ENCODE measurements at regions not wholly inside any gene's neighbourhood (a gene's known extent, or its start where the extent isn't known, plus 50 kb on each side); places are given as distances from the start of the nearest gene placed in this dataset.

GRCh38 chr2:180743401-180743800, 237.0 kb upstream of the UBE2E3 start:
- DNase-seq: no peak
- H3F3A ChIP-seq (replicated peaks; ENCODE audit: insufficient read depth): no peaks in the 10 kb centered on the region
- TF ChIP-seq TEAD4 (IDR thresholded peaks at IDR 0.05; ENCODE audit: borderline replicate concordance, insufficient read depth) (no peak), GATA2 (CRISPR knock-in tag; IDR thresholded peaks at IDR 0.05) (no peak), IRF3 (IDR thresholded peaks at IDR 0.05; ENCODE audit: low read depth, low read length) (no peak), RAD21 (IDR thresholded peaks at IDR 0.05; ENCODE audit: low read length) (no peak), TCF12 (IDR thresholded peaks at IDR 0.05) (no peak), YY1 (IDR thresholded peaks at IDR 0.05; ENCODE audit: low read depth) (no peak), JUND (IDR thresholded peaks at IDR 0.05) (no peak)
- H3K9me2 ChIP-seq: no peaks in the 10 kb centered on the region
- CTCF ChIA-PET: no interaction called here
- no peak overlapping the region for H3K9ac ChIP-seq
- peaks cover 0 to 3% of the 10 kb centered on the region in 2 experiments; a peak in 1 of 4 replicates for H3K4me1 ChIP-seq (ENCODE audit: control insufficient read depth in 1 of 2, insufficient read depth in 2 of 2, low read depth in 1 of 2, low read length in 1 of 2)
- no peaks in the 10 kb centered on the region for H3K9me3 ChIP-seq
- H3K27me3 ChIP-seq (ENCODE audit: insufficient read depth): no peaks in the 10 kb centered on the region
- no peak overlapping the region for H2AFZ ChIP-seq (ENCODE audit: low read depth)
- no peak overlapping the region for H3K27ac ChIP-seq (ENCODE audit: low read depth in 2 of 2, low read length in 1 of 2)
- WGBS (ENCODE audit: low lambda C conversion rate): 75% methylated on average over 3 of the region's 3 CpGs
- H3K4me2 ChIP-seq: no peak overlapping the region
- no peak overlapping the region for H3K4me3 ChIP-seq (ENCODE audit: low read depth in 2 of 2, low read length in 1 of 2)
- no peaks in the 10 kb centered on the region for H4K20me1 ChIP-seq (ENCODE audit: insufficient read depth)
- no peaks in the 10 kb centered on the region for H3K36me3 ChIP-seq (replicated peaks in 1 of 2; ENCODE audit: control insufficient read depth in 1 of 2, insufficient read depth in 2 of 2, low read length in 1 of 2)
- POLR2A ChIA-PET: no interaction called here
- no peaks in the 10 kb centered on the region for H3K79me2 ChIP-seq (ENCODE audit: insufficient read depth)

- WGBS (ENCODE audit: low lambda C conversion rate): 55% methylated on average over 4 of the region's 4 CpGs
Measured at GRCh38 chr2:180742801-180743200, 237.6 kb upstream of the UBE2E3 start.

GRCh38 chr2:180739070-180739469, 241.3 kb upstream of the UBE2E3 start:
- DNase-seq: peak; percentile 14
- Histone ChIP-seq H3K27me3 (ENCODE audit: insufficient read depth) (no peaks in the 10 kb centered on the region), H3F3A (replicated peaks; ENCODE audit: insufficient read depth) (no peaks in the 10 kb centered on the region), H2AFZ (ENCODE audit: low read depth) (no peak overlapping the region), H3K79me2 (ENCODE audit: insufficient read depth) (no peaks in the 10 kb centered on the region), H3K4me1 (ENCODE audit: control insufficient read depth in 1 of 2, insufficient read depth in 2 of 2, low read depth in 1 of 2, low read length in 1 of 2) (peaks cover 0 to 3% of the 10 kb centered on the region in 2 experiments; a peak in 1 of 4 replicates), H3K9ac (no peak overlapping the region), H3K27ac (ENCODE audit: low read depth in 2 of 2, low read length in 1 of 2) (no peak overlapping the region), H3K9me2 (no peaks in the 10 kb centered on the region), H3K4me2 (no peak overlapping the region), H3K9me3 (no peaks in the 10 kb centered on the region), H3K36me3 (replicated peaks in 1 of 2; ENCODE audit: control insufficient read depth in 1 of 2, insufficient read depth in 2 of 2, low read length in 1 of 2) (no peaks in the 10 kb centered on the region), H4K20me1 (ENCODE audit: insufficient read depth) (no peaks in the 10 kb centered on the region), H3K4me3 (ENCODE audit: low read depth in 2 of 2, low read length in 1 of 2) (no peak overlapping the region)
- 83% methylated on average over 1 of the region's 1 CpG for WGBS (ENCODE audit: low lambda C conversion rate)
- ChIA-PET POLR2A (no interaction called here), CTCF (no interaction called here)
- TF ChIP-seq USF2 (IDR thresholded peaks at IDR 0.05; ENCODE audit: borderline replicate concordance, low read depth, low read length): no peak
- TF ChIP-seq EZH2phosphoT487 (IDR thresholded peaks at IDR 0.05; ENCODE audit: borderline replicate concordance, low read depth): no peak
- no peak for TF ChIP-seq YY1 (IDR thresholded peaks at IDR 0.05; ENCODE audit: low read depth)
- no peak for TF ChIP-seq TEAD4 (IDR thresholded peaks at IDR 0.05; ENCODE audit: borderline replicate concordance, insufficient read depth)
- no peak for TF ChIP-seq CHD2 (IDR thresholded peaks at IDR 0.05; ENCODE audit: low read length, partially characterized antibody)
- no peak for TF ChIP-seq JUND (IDR thresholded peaks at IDR 0.05)
- no peak for TF ChIP-seq TCF12 (IDR thresholded peaks at IDR 0.05)
- TF ChIP-seq MEF2A (IDR thresholded peaks at IDR 0.05; ENCODE audit: borderline replicate concordance, low read depth): no peak
- no peak for TF ChIP-seq RXRA (IDR thresholded peaks at IDR 0.05; ENCODE audit: borderline replicate concordance, low read depth)
- no peak for TF ChIP-seq POLR2AphosphoS5 (IDR thresholded peaks at IDR 0.05; ENCODE audit: low read depth, low read length)
- TF ChIP-seq GABPA (IDR thresholded peaks at IDR 0.05; ENCODE audit: low read depth): no peak
- no peak for TF ChIP-seq SIN3A (IDR thresholded peaks at IDR 0.05; ENCODE audit: borderline replicate concordance, low read depth, low read length)
- no peak for TF ChIP-seq PBX3 (IDR thresholded peaks at IDR 0.05)
- no peak for TF ChIP-seq FOXM1 (IDR thresholded peaks at IDR 0.05; ENCODE audit: low read depth)

More at GRCh38 chr2:180742801-180743200, 237.6 kb upstream of the UBE2E3 start:
- ChIA-PET CTCF (no interaction called here), POLR2A (no interaction called here)
- Histone ChIP-seq H3K79me2 (ENCODE audit: insufficient read depth) (no peaks in the 10 kb centered on the region), H3F3A (replicated peaks; ENCODE audit: insufficient read depth) (no peaks in the 10 kb centered on the region), H4K20me1 (ENCODE audit: insufficient read depth) (no peaks in the 10 kb centered on the region), H3K27ac (ENCODE audit: low read depth in 2 of 2, low read length in 1 of 2) (no peak overlapping the region), H2AFZ (ENCODE audit: low read depth) (no peak overlapping the region), H3K4me2 (no peak overlapping the region), H3K9me2 (no peaks in the 10 kb centered on the region), H3K9ac (no peak overlapping the region), H3K27me3 (ENCODE audit: insufficient read depth) (no peaks in the 10 kb centered on the region), H3K4me3 (ENCODE audit: low read depth in 2 of 2, low read length in 1 of 2) (no peak overlapping the region), H3K4me1 (ENCODE audit: control insufficient read depth in 1 of 2, insufficient read depth in 2 of 2, low read depth in 1 of 2, low read length in 1 of 2) (peaks cover 0 to 3% of the 10 kb centered on the region in 2 experiments; a peak in 1 of 4 replicates), H3K9me3 (no peaks in the 10 kb centered on the region), H3K36me3 (replicated peaks in 1 of 2; ENCODE audit: control insufficient read depth in 1 of 2, insufficient read depth in 2 of 2, low read length in 1 of 2) (no peaks in the 10 kb centered on the region)
- no peak for TF ChIP-seq MXI1 (IDR thresholded peaks at IDR 0.05; ENCODE audit: low read depth, low read length)
- TF ChIP-seq EZH2phosphoT487 (IDR thresholded peaks at IDR 0.05; ENCODE audit: borderline replicate concordance, low read depth): no peak
- TF ChIP-seq USF2 (IDR thresholded peaks at IDR 0.05; ENCODE audit: borderline replicate concordance, low read depth, low read length): no peak
- TF ChIP-seq ELF1 (IDR thresholded peaks at IDR 0.05): no peak
- TF ChIP-seq NRF1 (IDR thresholded peaks at IDR 0.05; ENCODE audit: low read depth, low read length): no peak
- DNase-seq: no peak

All from SK-N-SH (cell line).